ENCODE measurements at regions not wholly inside any gene's neighbourhood (a gene's known extent, or its start where the extent isn't known, plus 50 kb on each side); places are given as distances from the start of the nearest gene placed in this dataset.

DNA sequence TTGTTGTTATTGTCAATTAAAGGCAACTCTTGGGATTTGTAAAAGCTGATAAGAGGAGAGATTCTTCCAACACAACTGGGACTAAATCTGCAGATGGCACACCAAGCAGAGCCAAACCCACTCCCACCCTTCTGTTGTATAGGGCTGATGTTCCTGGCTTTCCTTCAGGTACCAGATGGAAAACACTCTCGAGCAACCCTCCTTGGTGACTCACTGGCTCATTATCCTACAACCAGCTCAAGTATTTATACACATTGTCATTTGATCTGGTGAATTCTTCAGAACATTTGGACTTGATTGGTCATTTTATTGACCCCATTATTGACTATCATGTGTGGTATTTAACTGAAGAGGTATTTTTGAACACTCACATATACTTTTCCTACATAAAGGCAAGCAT is 190.3 kb upstream of the PCSK2 start:
- Histone ChIP-seq H3K27ac (ENCODE audit: low read length) (no peak overlapping the region), H3K9ac (ENCODE audit: low read length) (no peak overlapping the region), H4K20me1 (ENCODE audit: insufficient read depth, low read depth, low read length) (no peaks in the 10 kb centered on the region), H3K36me3 (ENCODE audit: insufficient read depth, low read length) (no peaks in the 10 kb centered on the region), H2AFZ (ENCODE audit: low read length) (no peak overlapping the region), H3K9me3 (ENCODE audit: low read length) (no peaks in the 10 kb centered on the region), H3K4me2 (ENCODE audit: low read depth, low read length, poor library complexity, severe bottlenecking) (no peak overlapping the region), H3K4me1 (ENCODE audit: low read length) (no peaks in the 10 kb centered on the region), H3K79me2 (ENCODE audit: low read length) (no peaks in the 10 kb centered on the region), H3K4me3 (ENCODE audit: low read length) (no peak overlapping the region), H3K9me2 (replicated peaks; ENCODE audit: insufficient read depth, low read length) (no peaks in the 10 kb centered on the region), H3K27me3 (ENCODE audit: low read length) (no peaks in the 10 kb centered on the region)
- no peak for DNase-seq

GRCh38 chr20:17042122-17042521 is 184.7 kb upstream of the PCSK2 start:
- no peak overlapping the region for H3K4me2 ChIP-seq (ENCODE audit: low read depth, low read length, poor library complexity, severe bottlenecking)
- DNase-seq = no peak
- no peaks in the 10 kb centered on the region for H3K9me3 ChIP-seq (ENCODE audit: low read length)
- H2AFZ ChIP-seq (ENCODE audit: low read length) = no peak overlapping the region
- H3K36me3 ChIP-seq (ENCODE audit: insufficient read depth, low read length) = no peaks in the 10 kb centered on the region
- H3K27ac ChIP-seq (ENCODE audit: low read length) = no peak overlapping the region
- H3K79me2 ChIP-seq (ENCODE audit: low read length) = no peaks in the 10 kb centered on the region
- no peaks in the 10 kb centered on the region for H3K27me3 ChIP-seq (ENCODE audit: low read length)
- H3K4me1 ChIP-seq (ENCODE audit: low read length) = no peaks in the 10 kb centered on the region
- H4K20me1 ChIP-seq (ENCODE audit: insufficient read depth, low read depth, low read length) = no peaks in the 10 kb centered on the region
- H3K9ac ChIP-seq (ENCODE audit: low read length) = no peak overlapping the region
- H3K9me2 ChIP-seq (replicated peaks; ENCODE audit: insufficient read depth, low read length) = no peaks in the 10 kb centered on the region
- H3K4me3 ChIP-seq (ENCODE audit: low read length) = no peak overlapping the region

- no peak for DNase-seq
- Histone ChIP-seq H3K4me2 (ENCODE audit: low read depth, low read length, poor library complexity, severe bottlenecking) (no peak overlapping the region), H4K20me1 (ENCODE audit: insufficient read depth, low read depth, low read length) (no peaks in the 10 kb centered on the region), H3K4me1 (ENCODE audit: low read length) (no peaks in the 10 kb centered on the region), H3K27ac (ENCODE audit: low read length) (no peak overlapping the region), H3K36me3 (ENCODE audit: insufficient read depth, low read length) (no peaks in the 10 kb centered on the region), H3K9me3 (ENCODE audit: low read length) (no peaks in the 10 kb centered on the region), H2AFZ (ENCODE audit: low read length) (no peak overlapping the region), H3K27me3 (ENCODE audit: low read length) (no peaks in the 10 kb centered on the region), H3K79me2 (ENCODE audit: low read length) (no peaks in the 10 kb centered on the region), H3K9ac (ENCODE audit: low read length) (no peak overlapping the region), H3K9me2 (replicated peaks; ENCODE audit: insufficient read depth, low read length) (no peaks in the 10 kb centered on the region), H3K4me3 (ENCODE audit: low read length) (no peak overlapping the region)
Observed at GRCh38 chr20:17043323-17043722, 183.5 kb upstream of the PCSK2 start.

DNA sequence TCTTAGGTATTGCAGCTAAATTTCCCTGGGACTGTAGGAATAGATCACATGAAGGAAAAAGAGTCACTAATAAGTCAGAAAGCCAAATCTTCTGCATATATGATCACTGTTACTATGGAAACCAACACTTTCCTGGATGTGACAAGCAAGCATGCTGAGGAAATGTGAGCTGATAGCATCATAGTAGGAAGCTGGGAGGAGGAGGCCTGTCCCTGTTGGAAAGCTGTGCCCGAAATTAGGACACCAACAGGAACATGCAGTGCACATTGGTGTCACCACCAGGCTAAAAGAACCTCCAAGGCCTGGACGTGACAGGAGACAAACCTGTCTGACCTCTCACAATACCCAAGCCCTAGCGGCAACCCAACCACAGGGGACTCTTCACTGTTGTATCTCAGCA is 181.9 kb upstream of the PCSK2 start:
- Histone ChIP-seq H3K9ac (ENCODE audit: low read length) (no peak overlapping the region), H3K9me3 (ENCODE audit: low read length) (no peaks in the 10 kb centered on the region), H3K27ac (ENCODE audit: low read length) (no peak overlapping the region), H4K20me1 (ENCODE audit: insufficient read depth, low read depth, low read length) (no peaks in the 10 kb centered on the region), H3K4me1 (ENCODE audit: low read length) (no peaks in the 10 kb centered on the region), H3K4me2 (ENCODE audit: low read depth, low read length, poor library complexity, severe bottlenecking) (no peak overlapping the region), H3K36me3 (ENCODE audit: insufficient read depth, low read length) (no peaks in the 10 kb centered on the region), H2AFZ (ENCODE audit: low read length) (no peak overlapping the region), H3K9me2 (replicated peaks; ENCODE audit: insufficient read depth, low read length) (no peaks in the 10 kb centered on the region), H3K4me3 (ENCODE audit: low read length) (no peak overlapping the region), H3K27me3 (ENCODE audit: low read length) (no peaks in the 10 kb centered on the region), H3K79me2 (ENCODE audit: low read length) (no peaks in the 10 kb centered on the region)
- no peak for DNase-seq

GRCh38 chr20:17059465-17059864 is 167.4 kb upstream of the PCSK2 start:
- Histone ChIP-seq H3K4me1 (ENCODE audit: low read length) (no peaks in the 10 kb centered on the region), H3K27ac (ENCODE audit: low read length) (no peak overlapping the region), H3K4me2 (ENCODE audit: low read depth, low read length, poor library complexity, severe bottlenecking) (no peak overlapping the region), H3K4me3 (ENCODE audit: low read length) (no peak overlapping the region), H3K79me2 (ENCODE audit: low read length) (no peaks in the 10 kb centered on the region), H2AFZ (ENCODE audit: low read length) (no peak overlapping the region), H3K9me2 (replicated peaks; ENCODE audit: insufficient read depth, low read length) (no peaks in the 10 kb centered on the region), H3K36me3 (ENCODE audit: insufficient read depth, low read length) (no peaks in the 10 kb centered on the region), H3K9me3 (ENCODE audit: low read length) (no peaks in the 10 kb centered on the region), H3K27me3 (ENCODE audit: low read length) (no peaks in the 10 kb centered on the region), H4K20me1 (ENCODE audit: insufficient read depth, low read depth, low read length) (no peaks in the 10 kb centered on the region), H3K9ac (ENCODE audit: low read length) (no peak overlapping the region)
- DNase-seq = no peak

GRCh38 chr20:17061715-17062114 is 165.1 kb upstream of the PCSK2 start:
- Histone ChIP-seq H4K20me1 (ENCODE audit: insufficient read depth, low read depth, low read length) (no peaks in the 10 kb centered on the region), H3K9me2 (replicated peaks; ENCODE audit: insufficient read depth, low read length) (no peaks in the 10 kb centered on the region), H3K4me1 (ENCODE audit: low read length) (no peaks in the 10 kb centered on the region), H3K79me2 (ENCODE audit: low read length) (no peaks in the 10 kb centered on the region), H3K9ac (ENCODE audit: low read length) (no peak overlapping the region), H3K27ac (ENCODE audit: low read length) (no peak overlapping the region), H3K36me3 (ENCODE audit: insufficient read depth, low read length) (no peaks in the 10 kb centered on the region), H3K4me3 (ENCODE audit: low read length) (no peak overlapping the region), H3K9me3 (ENCODE audit: low read length) (no peaks in the 10 kb centered on the region), H3K27me3 (ENCODE audit: low read length) (no peaks in the 10 kb centered on the region), H2AFZ (ENCODE audit: low read length) (no peak overlapping the region), H3K4me2 (ENCODE audit: low read depth, low read length, poor library complexity, severe bottlenecking) (no peak overlapping the region)
- no peak for DNase-seq

- Histone ChIP-seq H2AFZ (ENCODE audit: low read length) (no peak overlapping the region), H3K4me1 (ENCODE audit: low read length) (no peaks in the 10 kb centered on the region), H3K4me2 (ENCODE audit: low read depth, low read length, poor library complexity, severe bottlenecking) (no peak overlapping the region), H3K9me2 (replicated peaks; ENCODE audit: insufficient read depth, low read length) (no peaks in the 10 kb centered on the region), H3K27me3 (ENCODE audit: low read length) (no peaks in the 10 kb centered on the region), H3K79me2 (ENCODE audit: low read length) (no peaks in the 10 kb centered on the region), H3K4me3 (ENCODE audit: low read length) (no peak overlapping the region), H3K9me3 (ENCODE audit: low read length) (no peaks in the 10 kb centered on the region), H4K20me1 (ENCODE audit: insufficient read depth, low read depth, low read length) (no peaks in the 10 kb centered on the region), H3K36me3 (ENCODE audit: insufficient read depth, low read length) (no peaks in the 10 kb centered on the region), H3K27ac (ENCODE audit: low read length) (no peak overlapping the region), H3K9ac (ENCODE audit: low read length) (no peak overlapping the region)
- no peak for DNase-seq
Observed at GRCh38 chr20:17062712-17063111, 164.1 kb upstream of the PCSK2 start.

GRCh38 chr20:17066902-17067301 is 159.9 kb upstream of the PCSK2 start:
- H3K36me3 ChIP-seq (ENCODE audit: insufficient read depth, low read length) = no peaks in the 10 kb centered on the region
- no peaks in the 10 kb centered on the region for H3K4me1 ChIP-seq (ENCODE audit: low read length)

DNA sequence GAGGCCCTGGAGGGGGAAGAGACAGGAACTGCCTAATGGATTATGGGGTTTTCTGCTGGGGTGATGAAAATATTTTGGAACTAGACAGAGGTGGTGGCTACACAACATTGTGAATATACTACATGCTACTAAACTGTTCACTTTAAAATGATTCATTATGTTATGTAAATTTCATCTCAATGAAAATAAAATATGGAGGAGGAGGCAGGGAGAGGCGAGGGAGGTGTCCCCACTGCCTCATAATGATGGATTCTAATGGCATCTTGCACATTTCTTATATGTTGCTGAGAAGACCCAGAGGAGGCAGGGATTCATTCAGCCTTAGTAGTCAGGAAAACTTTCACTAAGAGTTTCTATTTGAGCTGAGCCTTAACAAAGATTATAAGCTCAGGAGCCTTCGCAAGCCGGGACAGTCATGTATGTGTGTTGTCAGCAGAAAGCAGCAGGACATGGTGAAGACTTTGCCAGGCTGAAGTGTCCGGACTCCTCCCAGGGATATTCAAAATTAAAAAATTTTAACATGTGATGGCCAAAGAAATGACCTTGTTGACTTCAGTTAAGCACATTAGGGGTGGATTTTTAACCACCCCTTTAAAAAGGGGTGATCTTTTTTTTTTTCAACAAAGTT is 158.6 kb upstream of the PCSK2 start:
- no peak overlapping the region for H3K4me2 ChIP-seq (ENCODE audit: low read depth, low read length, poor library complexity, severe bottlenecking)
- H3K4me3 ChIP-seq (ENCODE audit: low read length) = no peak overlapping the region
- no peak overlapping the region for H3K27ac ChIP-seq (ENCODE audit: low read length)
- H3K79me2 ChIP-seq (ENCODE audit: low read length) = no peaks in the 10 kb centered on the region
- H2AFZ ChIP-seq (ENCODE audit: low read length) = no peak overlapping the region
- no peak overlapping the region for H3K9ac ChIP-seq (ENCODE audit: low read length)
- H3K9me2 ChIP-seq (replicated peaks; ENCODE audit: insufficient read depth, low read length) = peaks cover 7% of the 10 kb centered on the region; the same call in 1 of the 2 replicates
- no peaks in the 10 kb centered on the region for H3K9me3 ChIP-seq (ENCODE audit: low read length)
- no peaks in the 10 kb centered on the region for H3K4me1 ChIP-seq (ENCODE audit: low read length)
- no peaks in the 10 kb centered on the region for H3K27me3 ChIP-seq (ENCODE audit: low read length)
- no peak for DNase-seq
- H4K20me1 ChIP-seq (ENCODE audit: insufficient read depth, low read depth, low read length) = no peaks in the 10 kb centered on the region
- H3K36me3 ChIP-seq (ENCODE audit: insufficient read depth, low read length) = no peaks in the 10 kb centered on the region

More at GRCh38 chr20:17066902-17067301, 159.9 kb upstream of the PCSK2 start:
- Histone ChIP-seq H3K9ac (ENCODE audit: low read length) (no peak overlapping the region), H3K79me2 (ENCODE audit: low read length) (no peaks in the 10 kb centered on the region), H3K4me3 (ENCODE audit: low read length) (no peak overlapping the region), H4K20me1 (ENCODE audit: insufficient read depth, low read depth, low read length) (no peaks in the 10 kb centered on the region), H3K9me3 (ENCODE audit: low read length) (no peaks in the 10 kb centered on the region), H3K27me3 (ENCODE audit: low read length) (no peaks in the 10 kb centered on the region), H3K4me2 (ENCODE audit: low read depth, low read length, poor library complexity, severe bottlenecking) (no peak overlapping the region), H3K9me2 (replicated peaks; ENCODE audit: insufficient read depth, low read length) (peaks cover 5% of the 10 kb centered on the region; the same call in 1 of the 2 replicates), H2AFZ (ENCODE audit: low read length) (no peak overlapping the region), H3K27ac (ENCODE audit: low read length) (no peak overlapping the region)
- DNase-seq = no peak
